Heart right ventricle (tissue), 16 donors: ENCODE measurements at regions not wholly inside any gene's neighbourhood (a gene's known extent, or its start where the extent isn't known, plus 50 kb on each side); places are given as distances from the start of the nearest gene placed in this dataset.
"Not testable (repeated sequence)": the region's sequence is repeated elsewhere in the genome, so short reads cannot be mapped to it uniquely, and the experiment has no call there.

Experiments
- ATAC-seq, 8 donors: fragments of 200-7000 bp; cut with Tn5 transposase; one replicate each; pipeline ENCODE4 v1.9.1; 2020; ENCODE audit warnings: mild to moderate bottlenecking in 8 of 8, moderate library complexity in 8 of 8, moderate number of reproducible peaks in 1 of 8
- DNase-seq, 2 donors: peaks; one replicate each; pipeline ENCODE4 v3.0.0-alpha.2; 2020
- H3K27ac ChIP-seq, 10 donors: fragments of 200-600 bp; sonication (generic) in 2 of 10; one replicate each; pipeline versions ENCODE4 v1.5.0 to v1.8.0; 2020 to 2022; ENCODE audit warnings: mild to moderate bottlenecking in 3 of 10
- H3K27me3 ChIP-seq, 7 donors: fragments of 200-600 bp; one replicate each; pipeline ENCODE4 v1.8.0; 2021 to 2022; ENCODE audit warnings: mild to moderate bottlenecking in 2 of 7
- H3K36me3 ChIP-seq, 9 donors: fragments of 200-600 bp; sonication (generic) in 1 of 9; one replicate each; pipeline versions ENCODE4 v1.5.0 to v1.8.0; 2020 to 2022; ENCODE audit warnings: mild to moderate bottlenecking in 2 of 9
- H3K4me1 ChIP-seq, 9 donors: fragments of 200-600 bp; sonication (generic) in 1 of 9; one replicate each; pipeline versions ENCODE4 v1.5.0 to v1.8.0; 2020 to 2022; ENCODE audit warnings: mild to moderate bottlenecking in 4 of 9
- H3K4me3 ChIP-seq, 10 donors: fragments of 200-600 bp; sonication (generic) in 2 of 10; one replicate each; pipeline versions ENCODE4 v1.5.0 to v1.8.0; 2020 to 2022; ENCODE audit warnings: mild to moderate bottlenecking in 7 of 10, moderate library complexity in 2 of 10
- H3K9me3 ChIP-seq, 11 donors: fragments of 200-600 bp in 10 of 11; sonication (generic) in 2 of 11; one replicate each; pipeline versions ENCODE4 v1.5.0 to v1.8.0; 2013 to 2022; ENCODE audit warnings: mild to moderate bottlenecking in 2 of 11, control low read depth in 1 of 11, moderate library complexity in 1 of 11
- CTCF ChIP-seq, 9 donors: fragments of 200-600 bp; sonication (generic) in 2 of 9; IDR thresholded peaks; one replicate each; pipeline versions ENCODE4 v1.5.0 to v1.8.0; 2021 to 2022; ENCODE audit warnings: antibody characterized with exemption in 9 of 9, mild to moderate bottlenecking in 5 of 9, moderate library complexity in 1 of 9
- WGBS, 2 donors: extraction: QIAGEN DNeasy Blood & Tissue Kit; methylation state at CpG; one replicate each; pipeline ENCODE4 v1.1.7; 2013; ENCODE audit warnings: inconsistent platforms in 1 of 2; 5-methylcytosine and 5-hydroxymethylcytosine counted together
- intact Hi-C, 10 donors: fragments of 100-400 bp; cut with DNase I; formaldehyde crosslinking; loops; one replicate each; pipeline versions ENCODE4 v1.11.1 to v1.14.2; 2022
- donor health status: Arrhythmogenic right ventricular cardiomyopathy.
- donor health status: ischemic (EF 13 %, LVEDD 7.1; RV severe dilation, severe dysfunction).
- donor health status: healthy with polysubstance abuse.
- donor health status: DM: no; HTN: yes; CAD: no.
- donor health status: DM: no; HTN: no; CAD: no.
- donor health status: ischemic (EF 25% LVEDD 6.9; RV normal size, moderate dysfunction).
- donor health status: ischemic (EF 25% LVEDD 5.7; RV mildly dilated, moderate dysfunction).
- donor health status: healthy.
- donor health status: DM: yes; HTN: yes; CAD: no.
- donor health status: Ischemic cardiomyopathy.
- donor health status: ischemic (EF 35%, LVEDD 5.7; RV mildly dilated, moderate dysfunction).
- donor health status: nonischemic (EF 11% LVEDD 7.7; RV severe dilation, severe dysfunction).
- donor health status: DM: yes; HTN: yes; CAD: no.
- donor health status: PGD.
- donor health status: ischemic (EF 29% LVEDD 5.4; RV normal size, mild dysfunction).
- donor health status: nonischemic (EF 23%, LVEDD 6.1; RV moderate dilation, normal function).

GRCh38 chr4:115456231-115456630 is 342.8 kb upstream of the NDST4 start:
- H3K4me3 ChIP-seq: no peak overlapping the region
- no peak overlapping the region for H3K27ac ChIP-seq
- intact Hi-C loops: no loop called here
- WGBS, 2 donors: 75 to 82% methylated on average over 1 of the region's 1 CpG
- no peaks in the 10 kb centered on the region for H3K4me1 ChIP-seq
- no peaks in the 10 kb centered on the region for H3K9me3 ChIP-seq
- no peaks in the 10 kb centered on the region for H3K27me3 ChIP-seq
- no peaks in the 10 kb centered on the region for H3K36me3 ChIP-seq
- TF ChIP-seq CTCF (IDR thresholded peaks at IDR 0.05): no peak
- no peak for ATAC-seq
- no peak for DNase-seq

- H3K4me3 ChIP-seq: no peak overlapping the region
- no peak for TF ChIP-seq CTCF (IDR thresholded peaks at IDR 0.05)
- H3K4me1 ChIP-seq: no peaks in the 10 kb centered on the region
- intact Hi-C loops: no loop called here
- H3K36me3 ChIP-seq: no peaks in the 10 kb centered on the region
- no peak for ATAC-seq
- WGBS, 2 donors: 52 to 76% methylated on average over 2 of the region's 2 CpGs
- no peaks in the 10 kb centered on the region for H3K9me3 ChIP-seq
- no peak for DNase-seq
- H3K27ac ChIP-seq: no peak overlapping the region
- no peaks in the 10 kb centered on the region for H3K27me3 ChIP-seq
Measured at GRCh38 chr4:115454228-115454627, 340.8 kb upstream of the NDST4 start.

GRCh38 chr4:115453416-115453815 is 340.0 kb upstream of the NDST4 start:
- WGBS, 2 donors: 5 to 18% methylated on average over 1 of the region's 1 CpG
- no peaks in the 10 kb centered on the region for H3K4me1 ChIP-seq
- TF ChIP-seq CTCF (IDR thresholded peaks at IDR 0.05): no peak
- H3K27me3 ChIP-seq: no peaks in the 10 kb centered on the region
- DNase-seq (no peak), ATAC-seq (no peak)
- H3K36me3 ChIP-seq: no peaks in the 10 kb centered on the region
- H3K4me3 ChIP-seq: no peak overlapping the region
- intact Hi-C loops: no loop called here
- peaks cover 0 to 2% (median 0%) of the 10 kb centered on the region in 11 donors for H3K9me3 ChIP-seq
- no peak overlapping the region for H3K27ac ChIP-seq

GRCh38 chr4:115452229-115452628 is 338.8 kb upstream of the NDST4 start:
- H3K27ac ChIP-seq, H3K36me3 ChIP-seq, DNase-seq, H3K27me3 ChIP-seq, intact Hi-C loops, ATAC-seq, H3K4me1 ChIP-seq, H3K9me3 ChIP-seq, H3K4me3 ChIP-seq: not testable (repeated sequence)
- 94 to 96% methylated on average over 2 of the region's 2 CpGs for WGBS, 2 donors

GRCh38 chr4:115437739-115438138 is 324.3 kb upstream of the NDST4 start:
- intact Hi-C loops: no loop called here
- Histone ChIP-seq H3K4me1 (no peaks in the 10 kb centered on the region), H3K27ac (no peak overlapping the region), H3K4me3 (no peak overlapping the region), H3K36me3 (no peaks in the 10 kb centered on the region), H3K27me3 (no peaks in the 10 kb centered on the region), H3K9me3 (peaks cover 0 to 16% (median 0%) of the 10 kb centered on the region in 11 donors)
- ATAC-seq: no peak
- no peak for TF ChIP-seq CTCF (IDR thresholded peaks at IDR 0.05)
- no peak for DNase-seq
- WGBS, 2 donors: 73 to 81% methylated on average over 3 of the region's 3 CpGs
